Brain microvascular endothelial cell (primary cell): ENCODE measurements at regions not wholly inside any gene's neighbourhood (a gene's known extent, or its start where the extent isn't known, plus 50 kb on each side); places are given as distances from the start of the nearest gene placed in this dataset.
"Not testable (repeated sequence)": the region's sequence is repeated elsewhere in the genome, so short reads cannot be mapped to it uniquely, and the experiment has no call there.

Experiments used
- DNase-seq: peaks from one replicate; pipeline ENCODE4 v3.0.0-alpha.2; 2020
- H3K27ac ChIP-seq: fragments of 250-450 bp; sonication (Bioruptor Pico); 2 replicates; pipeline ENCODE4 v1.5.1; 2020; ENCODE audit warnings: mild to moderate bottlenecking, moderate library complexity
- H3K27me3 ChIP-seq: fragments of 250-450 bp; sonication (Bioruptor Pico); replicated peaks from 2 replicates; pipeline ENCODE4 v1.5.1; 2020; ENCODE audit warnings: mild to moderate bottlenecking
- H3K36me3 ChIP-seq: fragments of 250-450 bp; sonication (Bioruptor Pico); replicated peaks from 2 replicates; pipeline ENCODE4 v1.5.1; 2020; ENCODE audit warnings: mild to moderate bottlenecking
- H3K4me3 ChIP-seq: 2 replicates; pipeline ENCODE4 v1.5.1; 2011; ENCODE audit warnings: low read depth, mild to moderate bottlenecking, control low read depth, low read length, moderate library complexity
- in situ Hi-C: cut with HindIII; loops from 2 replicates; pipeline ENCODE4 v1.10.0; 2017; ENCODE audit warnings: low sequenced_read_pairs, low pct_ligation_motif_present
- TF ChIP-seq, protein P1 (sequence below): IDR thresholded peaks from 2 replicates; pipeline ENCODE4 v1.5.1; 2011; ENCODE audit warnings: low read depth, mild to moderate bottlenecking, moderate library complexity, low read length, control low read depth, inconsistent platforms; ENCODE audit errors: missing control alignments

DNA sequence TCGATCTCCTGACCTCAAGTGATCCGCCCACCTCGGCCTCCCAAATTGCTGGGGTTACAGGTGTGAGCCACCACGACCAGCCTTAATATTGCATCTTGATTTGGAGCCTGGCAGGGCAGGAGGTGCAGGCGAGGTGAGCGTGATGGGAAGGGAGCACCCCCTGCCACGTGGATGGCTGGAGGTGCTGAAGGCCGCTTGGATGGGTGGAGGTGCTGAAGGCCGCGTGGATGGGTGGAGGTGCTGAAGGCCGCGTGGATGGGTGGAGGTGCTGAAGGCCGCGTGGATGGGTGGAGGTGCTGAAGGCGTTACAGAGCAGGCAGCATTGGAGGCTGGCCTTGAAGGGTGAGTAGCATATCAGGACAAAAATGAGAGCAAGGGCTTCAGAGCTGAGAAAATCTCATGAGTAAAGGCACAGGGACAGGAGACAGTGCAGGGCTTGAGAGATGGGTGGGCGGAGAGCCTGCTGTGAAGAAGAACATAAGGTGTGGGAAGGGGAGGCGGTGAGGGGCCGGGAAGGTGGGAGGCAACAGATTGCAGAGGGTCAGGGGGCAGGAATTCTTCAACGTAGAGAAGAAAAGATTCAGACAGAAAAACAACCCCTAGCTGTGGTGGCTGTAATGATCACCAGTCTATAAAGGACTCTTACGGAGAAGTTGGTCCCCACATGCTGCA lies 101.7 kb upstream of the SEC14L1 start:
- in situ Hi-C loops: no loop called here
- Histone ChIP-seq H3K27me3 (no peaks in the 10 kb centered on the region), H3K4me3 (no peak overlapping the region)

DNA sequence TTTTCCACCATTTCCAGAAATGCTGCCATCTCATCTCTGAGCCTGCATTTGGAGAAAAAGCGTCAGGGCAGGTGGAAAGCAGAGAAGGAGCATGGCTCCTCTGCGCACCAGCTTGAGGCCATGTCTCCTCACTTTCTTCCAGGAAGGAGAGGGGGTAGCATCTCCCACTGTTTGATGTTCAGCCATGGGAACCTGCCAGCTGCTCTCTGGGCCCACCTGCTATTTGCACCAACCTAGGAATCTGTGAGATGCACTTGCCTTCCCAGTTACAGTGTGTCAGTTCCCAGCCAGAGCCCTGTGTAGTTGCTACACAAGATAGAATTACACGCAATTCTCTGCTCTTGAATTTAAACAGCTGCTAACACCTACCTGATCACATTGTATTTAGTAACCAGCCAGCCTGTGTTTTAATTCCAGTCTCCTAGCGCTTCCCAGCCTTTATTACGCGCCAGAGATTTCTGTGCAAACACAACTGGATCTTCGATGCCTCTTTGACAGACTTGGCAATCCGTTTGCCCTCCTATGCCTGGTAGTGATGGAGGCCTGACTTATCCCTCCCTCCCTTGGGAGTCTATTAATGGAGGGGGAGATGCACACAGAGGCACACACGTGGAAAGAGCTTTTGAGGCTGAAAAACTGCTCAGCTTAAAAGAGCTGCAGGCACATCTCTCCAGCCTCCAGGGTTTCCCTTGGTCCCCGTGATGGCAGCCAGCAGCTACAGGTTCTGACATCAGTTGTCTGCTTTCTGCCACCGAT lies 98.1 kb upstream of the SEC14L1 start:
- TF ChIP-seq, protein P1, sequence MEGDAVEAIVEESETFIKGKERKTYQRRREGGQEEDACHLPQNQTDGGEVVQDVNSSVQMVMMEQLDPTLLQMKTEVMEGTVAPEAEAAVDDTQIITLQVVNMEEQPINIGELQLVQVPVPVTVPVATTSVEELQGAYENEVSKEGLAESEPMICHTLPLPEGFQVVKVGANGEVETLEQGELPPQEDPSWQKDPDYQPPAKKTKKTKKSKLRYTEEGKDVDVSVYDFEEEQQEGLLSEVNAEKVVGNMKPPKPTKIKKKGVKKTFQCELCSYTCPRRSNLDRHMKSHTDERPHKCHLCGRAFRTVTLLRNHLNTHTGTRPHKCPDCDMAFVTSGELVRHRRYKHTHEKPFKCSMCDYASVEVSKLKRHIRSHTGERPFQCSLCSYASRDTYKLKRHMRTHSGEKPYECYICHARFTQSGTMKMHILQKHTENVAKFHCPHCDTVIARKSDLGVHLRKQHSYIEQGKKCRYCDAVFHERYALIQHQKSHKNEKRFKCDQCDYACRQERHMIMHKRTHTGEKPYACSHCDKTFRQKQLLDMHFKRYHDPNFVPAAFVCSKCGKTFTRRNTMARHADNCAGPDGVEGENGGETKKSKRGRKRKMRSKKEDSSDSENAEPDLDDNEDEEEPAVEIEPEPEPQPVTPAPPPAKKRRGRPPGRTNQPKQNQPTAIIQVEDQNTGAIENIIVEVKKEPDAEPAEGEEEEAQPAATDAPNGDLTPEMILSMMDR: no peak
- Histone ChIP-seq H3K36me3 (no peaks in the 10 kb centered on the region), H3K4me3 (no peak overlapping the region), H3K27ac (no peak overlapping the region), H3K27me3 (no peaks in the 10 kb centered on the region)
- no peak for DNase-seq
- in situ Hi-C loops: no loop called here

More for the DNA sequence above, 101.7 kb upstream of the SEC14L1 start:
- TF ChIP-seq, protein P1: no peak
- Histone ChIP-seq H3K27ac (no peak overlapping the region), H3K36me3 (no peaks in the 10 kb centered on the region)
- no peak for DNase-seq

DNA sequence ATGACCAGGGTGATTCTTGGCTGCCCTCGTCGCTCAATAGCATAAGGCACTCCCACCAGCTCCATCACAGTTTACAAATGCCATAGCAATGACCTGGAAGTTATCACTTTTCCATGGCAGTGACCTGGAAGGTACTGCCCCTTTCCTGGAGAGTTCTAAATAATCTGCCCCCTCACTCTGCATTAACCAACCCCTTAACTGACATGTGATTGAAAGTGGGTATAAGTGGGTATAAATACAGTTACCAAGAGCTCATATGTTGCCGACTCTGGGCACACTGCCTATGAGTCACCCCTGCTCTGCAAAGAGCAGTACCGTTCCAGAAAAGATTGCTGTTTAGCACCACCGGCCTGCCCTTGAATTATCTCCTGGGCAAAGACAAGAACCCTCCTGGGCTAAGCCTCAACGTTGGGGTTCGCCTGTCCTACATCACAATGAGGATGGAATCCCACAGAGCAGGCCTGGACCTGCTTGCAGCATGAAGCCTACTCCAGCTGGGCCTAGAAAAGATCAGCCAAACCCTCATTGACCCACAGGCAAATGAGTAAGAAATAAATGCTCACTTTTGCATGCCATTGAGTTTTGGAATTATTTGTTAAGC lies 95.2 kb upstream of the SEC14L1 start:
- no peak overlapping the region for H3K4me3 ChIP-seq
- H3K36me3 ChIP-seq: no peaks in the 10 kb centered on the region
- in situ Hi-C loops: no loop called here
- H3K27ac ChIP-seq: no peak overlapping the region
- DNase-seq: no peak
- TF ChIP-seq, protein P1: no peak
- H3K27me3 ChIP-seq: peaks cover 4% of the 10 kb centered on the region

DNA sequence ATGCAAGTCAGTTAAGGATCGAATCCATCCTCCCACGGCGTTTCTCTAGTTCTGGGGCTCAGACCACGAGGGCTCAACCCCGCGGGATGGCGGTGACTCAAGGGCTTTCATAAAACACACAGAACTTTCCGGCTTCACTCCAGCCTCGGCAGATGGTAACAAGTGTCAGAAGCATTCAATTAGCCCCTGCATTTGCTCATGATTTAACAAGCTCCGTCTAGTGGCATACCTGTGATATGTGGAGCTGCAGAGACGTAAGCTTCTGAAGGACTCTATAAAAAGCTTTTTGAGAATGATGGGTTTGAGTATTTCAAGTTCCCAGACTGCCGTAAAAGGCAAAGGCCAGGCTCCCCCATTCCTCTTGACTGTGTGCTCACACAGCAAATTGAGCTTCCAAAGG lies 91.3 kb upstream of the SEC14L1 start:
- Histone ChIP-seq H3K27ac (no peak overlapping the region), H3K4me3 (no peak overlapping the region), H3K36me3 (no peaks in the 10 kb centered on the region), H3K27me3 (peaks cover 8% of the 10 kb centered on the region)
- in situ Hi-C loops: no loop called here
- TF ChIP-seq, protein P1: no peak
- no peak for DNase-seq

DNA sequence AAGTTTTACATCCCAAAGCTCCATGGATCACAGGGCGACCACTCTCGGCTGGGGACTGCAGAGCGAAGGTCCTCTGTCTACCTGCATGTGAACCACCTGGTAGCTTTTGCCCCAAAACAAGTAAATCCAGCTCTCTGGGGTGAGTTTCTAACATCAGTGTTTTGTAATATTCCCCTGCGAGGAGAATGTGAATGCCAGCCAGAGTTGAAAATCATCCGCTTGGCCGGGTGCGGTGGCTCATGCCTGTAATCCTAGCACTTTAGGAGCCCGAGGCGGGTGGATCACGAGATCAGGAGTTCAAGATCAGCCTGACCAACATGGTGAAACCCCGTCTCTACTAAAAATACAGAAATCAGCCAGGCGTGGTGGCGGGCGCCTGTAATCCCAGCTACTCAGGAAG lies 89.9 kb upstream of the SEC14L1 start:
- H3K36me3 ChIP-seq, H3K27me3 ChIP-seq, H3K27ac ChIP-seq, H3K4me3 ChIP-seq, DNase-seq, in situ Hi-C loops: not testable (repeated sequence)

DNA sequence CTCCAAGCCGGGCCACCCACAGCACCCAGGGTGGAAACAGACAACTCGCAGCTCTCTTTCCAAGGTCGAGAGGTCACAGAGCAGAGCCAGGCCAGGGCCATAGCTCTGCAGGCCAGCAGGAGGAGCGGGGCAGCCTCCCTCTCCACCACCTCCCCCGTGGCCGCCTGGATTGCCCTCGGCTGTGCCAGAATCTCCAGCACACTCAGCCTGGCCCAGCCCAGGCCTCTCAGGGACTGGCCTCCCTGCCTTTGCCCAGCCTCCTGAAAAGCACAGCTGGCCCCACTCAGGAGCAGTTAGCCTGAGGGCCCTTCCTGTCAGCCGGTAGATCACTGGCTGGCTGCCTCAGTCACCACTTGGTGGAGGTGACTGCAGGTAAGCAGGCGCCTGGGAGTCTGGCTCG lies 85.8 kb upstream of the SEC14L1 start:
- no peaks in the 10 kb centered on the region for H3K36me3 ChIP-seq
- in situ Hi-C loops: no loop called here
- TF ChIP-seq, protein P1: no peak
- no peak overlapping the region for H3K27ac ChIP-seq
- H3K27me3 ChIP-seq: peaks cover 4% of the 10 kb centered on the region
- H3K4me3 ChIP-seq: no peak overlapping the region
- DNase-seq: no peak
